GM12878 (cell line): ENCODE measurements at regions not wholly inside any gene's neighbourhood (a gene's known extent, or its start where the extent isn't known, plus 50 kb on each side); places are given as distances from the start of the nearest gene placed in this dataset.
"Not testable (repeated sequence)": the region's sequence is repeated elsewhere in the genome, so short reads cannot be mapped to it uniquely, and the experiment has no call there.

Experiments
- ATAC-seq: fragments of 200-7000 bp; cut with Tn5 transposase; 3 replicates; pipeline ENCODE4 v1.9.1; 2020; ENCODE audit warnings: mild to moderate bottlenecking, moderate library complexity
- BruUV-seq: library from RNA; stranded (reverse); fragments of 400-500 nt; replicated peaks from 2 replicates; lab custom pipeline; 2021; lab: Mats Ljungman, UMichigan
- CTCF ChIA-PET: fragments of 300-600 bp; sonication (Branson Sonifier 250); formaldehyde crosslinking; extraction: SDS; loops from one replicate; lab custom pipeline; 2021; ENCODE audit warnings: inconsistent platforms; lab: Yijun Ruan, JAX
- POLR2A ChIA-PET: fragments of 350-600 bp; formaldehyde crosslinking; extraction: SDS; loops from one replicate; lab custom pipeline; 2021; ENCODE audit warnings: inconsistent platforms; lab: Charles Lee
- RAD21 ChIA-PET: fragments of 300-600 bp; sonication (Branson Sonifier 250); formaldehyde crosslinking; loops from one replicate; lab custom pipeline; 2023; ENCODE audit warnings: antibody characterized with exemption; ENCODE audit not compliant: unreplicated experiment; lab: Charles Lee
- SMC1A ChIA-PET: fragments of 300-600 bp; sonication (Branson Sonifier 250); formaldehyde crosslinking; loops from one replicate; lab custom pipeline; 2023; ENCODE audit not compliant: unreplicated experiment, uncharacterized antibody; lab: Charles Lee
- DNase-seq: peaks from one replicate; pipeline ENCODE4 v3.0.0-alpha.2; 2011; ENCODE audit warnings: low read depth, low spot score
- FAIRE-seq: peaks from 3 replicates; lab custom pipeline; 2011; peaks lifted over from hg19 to GRCh38; lab: Jason Lieb, UNC
- H2AFZ ChIP-seq: 2 replicates; pipeline ENCODE4 v1.6.0; 2011; ENCODE audit warnings: low read depth, low read length, control low read depth; ENCODE audit not compliant: control insufficient read depth
- H3K27ac ChIP-seq: 2 replicates; pipeline ENCODE4 v1.5.1; 2011; ENCODE audit warnings: control low read depth; ENCODE audit not compliant: control insufficient read depth, insufficient read depth
- H3K27me3 ChIP-seq, 2 experiments: replicated peaks in 1 of 2; 2 replicates each; pipeline versions ENCODE4 v1.6.0 to v1.6.1; 2011; ENCODE audit warnings: low read length in 1 of 2; ENCODE audit not compliant: control insufficient read depth in 2 of 2, insufficient read depth in 2 of 2
- H3K36me3 ChIP-seq, 2 experiments: 2 replicates each; pipeline ENCODE4 v1.5.1; 2011; ENCODE audit warnings: low read length in 1 of 2; ENCODE audit not compliant: control insufficient read depth in 2 of 2, insufficient read depth in 2 of 2
- H3K4me1 ChIP-seq: 2 replicates; pipeline ENCODE4 v1.6.1; 2011; ENCODE audit warnings: mild to moderate bottlenecking, low read length, moderate library complexity, mixed read lengths; ENCODE audit not compliant: control insufficient read depth, insufficient read depth
- H3K4me2 ChIP-seq: 2 replicates; pipeline ENCODE4 v1.6.0; 2011; ENCODE audit warnings: control low read depth; ENCODE audit not compliant: control insufficient read depth, insufficient read depth
- H3K4me3 ChIP-seq: fragments of 200-600 bp; sonication (generic); 2 replicates; pipeline ENCODE4 v1.5.1; 2016
- H3K79me2 ChIP-seq: 2 replicates; pipeline ENCODE4 v1.6.0; 2011; ENCODE audit warnings: low read length; ENCODE audit not compliant: control insufficient read depth, insufficient read depth
- H3K9ac ChIP-seq: 2 replicates; pipeline ENCODE4 v1.8.0; 2011; ENCODE audit warnings: low read length, control low read depth, mixed read lengths; ENCODE audit not compliant: control insufficient read depth, insufficient read depth
- H3K9me3 ChIP-seq: replicated peaks from 3 replicates; pipeline ENCODE4 v1.5.1; 2011; ENCODE audit warnings: mild to moderate bottlenecking, low read length; ENCODE audit not compliant: control insufficient read depth, insufficient read depth
- H4K20me1 ChIP-seq: 2 replicates; pipeline ENCODE4 v1.6.0; 2011; ENCODE audit not compliant: control insufficient read depth, insufficient read depth
- ASH2L ChIP-seq: fragments of 300-600, 200-600 bp; sonication (generic); IDR thresholded peaks from 2 replicates; pipeline ENCODE4 v1.6.1; 2017; ENCODE audit warnings: low read depth, mild to moderate bottlenecking, borderline replicate concordance
- ATF7 ChIP-seq: fragments of 450-650 bp; IDR thresholded peaks from 2 replicates; pipeline ENCODE4 v1.6.1; 2016; ENCODE audit warnings: low read depth, mild to moderate bottlenecking
- BHLHE40 ChIP-seq, 2 experiments: fragments of 450-650 bp in 1 of 2; IDR thresholded peaks; 2 replicates each; pipeline ENCODE4 v1.6.1; 2011 to 2017; ENCODE audit warnings: low read depth in 2 of 2, borderline replicate concordance in 1 of 2, improper control_type of control experiment in 1 of 2, low read length in 1 of 2, mild to moderate bottlenecking in 1 of 2
- CHD2 ChIP-seq: IDR thresholded peaks from 2 replicates; pipeline ENCODE4 v1.6.1; 2011; ENCODE audit warnings: low read depth, low read length, improper control_type of control experiment, borderline replicate concordance
- NFYB ChIP-seq: IDR thresholded peaks from 2 replicates; pipeline ENCODE4 v1.6.1; 2011; ENCODE audit warnings: low read depth, mild to moderate bottlenecking, low read length, improper control_type of control experiment, moderate library complexity; ENCODE audit not compliant: insufficient read depth
- WGBS: methylation state at CpG from one replicate; pipeline ENCODE4 v1.1.6; 2016; ENCODE audit warnings: low lambda C conversion rate; ENCODE audit not compliant: insufficient replicate concordance, insufficient coverage; ENCODE audit errors: missing lambda C conversion rate; 5-methylcytosine and 5-hydroxymethylcytosine counted together
- in situ Hi-C: fragments of 300-500 bp; cut with MboI; formaldehyde crosslinking; loops from 9 replicates; pipeline ENCODE4 v1.14.3; 2018; ENCODE audit warnings: mixed read lengths
- intact Hi-C: fragments of 100-400 bp; cut with micrococcal nuclease; formaldehyde crosslinking; loops from one replicate; pipeline ENCODE4 v1.14.2; 2022; ENCODE audit not compliant: unreplicated experiment
- TF ChIP-seq, protein P1 (sequence below): IDR thresholded peaks from 2 replicates; pipeline ENCODE4 v1.6.1; 2011; ENCODE audit warnings: borderline replicate concordance, low read depth, mild to moderate bottlenecking, moderate library complexity, low read length; ENCODE audit not compliant: insufficient read depth, poor library complexity, severe bottlenecking

DNA sequence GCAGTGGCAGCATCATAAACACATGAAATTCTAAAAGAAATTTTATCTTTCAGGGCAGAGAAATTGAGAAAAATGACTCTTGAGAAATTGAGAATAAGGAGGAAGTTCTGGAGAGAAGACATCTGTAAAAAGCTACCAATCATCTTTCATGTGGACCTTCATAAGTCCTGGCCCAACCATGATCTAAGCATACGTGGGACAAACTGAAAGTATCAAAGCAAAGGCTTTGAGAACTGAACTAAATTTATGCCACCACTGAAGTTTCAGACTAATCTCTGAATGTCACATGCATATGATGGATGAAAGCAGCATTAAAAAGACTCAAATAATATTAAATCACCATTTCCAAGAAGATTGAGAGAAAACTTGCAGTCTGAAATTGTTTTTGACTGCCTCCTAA lies 1502.8 kb upstream of the LRRTM3 start:
- H4K20me1 ChIP-seq = no peaks in the 10 kb centered on the region
- CTCF ChIA-PET = no interaction called here
- no peak overlapping the region for H3K4me2 ChIP-seq
- H3K79me2 ChIP-seq = no peaks in the 10 kb centered on the region
- no peak for ATAC-seq
- H3K4me1 ChIP-seq = no peaks in the 10 kb centered on the region
- BruUV-seq = no TSS peak
- FAIRE-seq = no peak
- H3K9me3 ChIP-seq = no peaks in the 10 kb centered on the region
- no peak overlapping the region for H3K27ac ChIP-seq
- in situ Hi-C loops = no loop called here
- no peak overlapping the region for H2AFZ ChIP-seq
- DNase-seq = no peak
- RAD21 ChIA-PET = no interaction called here
- TF ChIP-seq ASH2L (no peak), BHLHE40 (IDR thresholded peaks at IDR 0.05; ENCODE audit: borderline replicate concordance in 1 of 2, low read depth in 2 of 2, low read length in 1 of 2) (no peak), NFYB (no peak), ATF7 (no peak), CHD2 (no peak)
- TF ChIP-seq, protein P1, sequence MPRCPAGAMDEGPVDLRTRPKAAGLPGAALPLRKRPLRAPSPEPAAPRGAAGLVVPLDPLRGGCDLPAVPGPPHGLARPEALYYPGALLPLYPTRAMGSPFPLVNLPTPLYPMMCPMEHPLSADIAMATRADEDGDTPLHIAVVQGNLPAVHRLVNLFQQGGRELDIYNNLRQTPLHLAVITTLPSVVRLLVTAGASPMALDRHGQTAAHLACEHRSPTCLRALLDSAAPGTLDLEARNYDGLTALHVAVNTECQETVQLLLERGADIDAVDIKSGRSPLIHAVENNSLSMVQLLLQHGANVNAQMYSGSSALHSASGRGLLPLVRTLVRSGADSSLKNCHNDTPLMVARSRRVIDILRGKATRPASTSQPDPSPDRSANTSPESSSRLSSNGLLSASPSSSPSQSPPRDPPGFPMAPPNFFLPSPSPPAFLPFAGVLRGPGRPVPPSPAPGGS = no peak
- TF ChIP-seq, all 136 proteins: peak for 0
- WGBS = 0% methylated on average over 1 of the region's 1 CpG
- Histone ChIP-seq H3K9ac (no peak overlapping the region), H3K36me3 (no peaks in the 10 kb centered on the region), H3K4me3 (no peak overlapping the region), H3K27me3 (no peaks in the 10 kb centered on the region)
- POLR2A ChIA-PET = no interaction called here
- SMC1A ChIA-PET = interaction anchor here (1.1 kb wide), 1 partner anchor 19 kb away, joined by 3 read pairs; no protein-coding TSS in a partner anchor
- intact Hi-C loops = no loop called here

DNA sequence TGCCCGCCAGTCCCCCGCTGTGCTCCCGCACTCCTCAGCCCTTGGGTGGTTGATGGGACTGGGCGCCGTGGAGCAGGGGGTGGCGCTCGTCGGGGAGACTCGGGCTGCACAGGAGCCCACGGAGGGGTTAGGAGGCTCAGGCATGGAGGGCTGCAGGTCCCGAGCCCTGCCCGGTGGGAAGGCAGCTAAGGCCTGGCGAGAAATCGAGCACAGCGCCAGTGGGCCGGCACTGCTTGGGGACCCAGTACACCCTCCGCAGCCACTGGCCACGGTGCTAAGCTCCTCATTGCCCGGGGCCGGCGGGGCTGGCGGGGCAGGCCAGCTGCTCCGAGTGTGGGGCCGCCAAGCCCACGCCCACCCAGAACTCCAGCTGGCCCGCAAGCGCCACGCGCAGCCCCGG lies 1496.5 kb upstream of the LRRTM3 start:
- H3K4me3 ChIP-seq, FAIRE-seq, H3K79me2 ChIP-seq, CTCF ChIA-PET, H3K9ac ChIP-seq, ATAC-seq, H3K4me2 ChIP-seq, DNase-seq, H4K20me1 ChIP-seq, POLR2A ChIA-PET, H3K36me3 ChIP-seq, intact Hi-C loops, H2AFZ ChIP-seq, SMC1A ChIA-PET, RAD21 ChIA-PET, H3K9me3 ChIP-seq, H3K27ac ChIP-seq, in situ Hi-C loops, H3K4me1 ChIP-seq, H3K27me3 ChIP-seq, BruUV-seq: not testable (repeated sequence)
- 89% methylated on average over 30 of the region's 30 CpGs for WGBS
